ENCODE measurements at regions not wholly inside any gene's neighbourhood (a gene's known extent, or its start where the extent isn't known, plus 50 kb on each side); places are given as distances from the start of the nearest gene placed in this dataset.
"Not testable (repeated sequence)": the region's sequence is repeated elsewhere in the genome, so short reads cannot be mapped to it uniquely, and the experiment has no call there.

- H3K27ac Mint-ChIP-seq, result no peak overlapping the region
- peaks cover 4% of the 10 kb centered on the region for H3K9me3 Mint-ChIP-seq
- CTCF ChIA-PET, result no interaction called here
- no peaks in the 10 kb centered on the region for H3K27me3 Mint-ChIP-seq (ENCODE audit: low read depth)
- no peaks in the 10 kb centered on the region for H3K36me3 Mint-ChIP-seq (ENCODE audit: low read depth)
- no peaks in the 10 kb centered on the region for H3K4me1 Mint-ChIP-seq (ENCODE audit: low read depth)
- intact Hi-C loops (cut with micrococcal nuclease), result no loop called here
- no peak for DNase-seq
- no peak overlapping the region for H3K4me3 Mint-ChIP-seq
Measured at GRCh38 chr16:61007694-61008093, 1028.5 kb downstream of the CDH8 start.

DNA sequence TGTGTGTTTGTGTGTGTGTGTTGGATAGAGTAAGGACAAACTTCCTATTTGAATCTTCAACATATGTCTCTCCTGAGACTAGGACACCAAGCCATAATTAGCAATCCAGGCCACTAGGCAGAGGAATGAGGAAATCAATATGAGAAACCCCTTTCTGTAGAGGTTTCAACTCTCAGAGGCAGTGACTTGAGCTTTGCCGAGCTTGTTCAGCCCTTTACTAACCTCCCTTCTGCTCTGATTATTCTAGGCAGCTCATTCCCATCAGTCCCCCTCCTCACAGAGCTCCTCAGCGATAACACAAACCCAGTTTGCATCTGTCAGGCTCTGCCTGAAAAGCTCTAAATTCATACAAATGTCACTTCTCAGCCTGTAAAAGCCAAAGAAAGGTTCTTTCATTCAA lies 1030.3 kb downstream of the CDH8 start:
- CTCF ChIA-PET, result interaction anchor here (0.7 kb wide), 1 partner anchor 26 kb away, joined by 3 read pairs; no protein-coding TSS in a partner anchor
- Mint-ChIP-seq H3K27me3 (ENCODE audit: low read depth) (no peaks in the 10 kb centered on the region), H3K36me3 (ENCODE audit: low read depth) (no peaks in the 10 kb centered on the region), H3K27ac (no peak overlapping the region), H3K9me3 (peaks cover 1% of the 10 kb centered on the region), H3K4me3 (no peak overlapping the region), H3K4me1 (ENCODE audit: low read depth) (no peaks in the 10 kb centered on the region)
- DNase-seq, result no peak
- intact Hi-C loops (cut with micrococcal nuclease), result no loop called here

DNA sequence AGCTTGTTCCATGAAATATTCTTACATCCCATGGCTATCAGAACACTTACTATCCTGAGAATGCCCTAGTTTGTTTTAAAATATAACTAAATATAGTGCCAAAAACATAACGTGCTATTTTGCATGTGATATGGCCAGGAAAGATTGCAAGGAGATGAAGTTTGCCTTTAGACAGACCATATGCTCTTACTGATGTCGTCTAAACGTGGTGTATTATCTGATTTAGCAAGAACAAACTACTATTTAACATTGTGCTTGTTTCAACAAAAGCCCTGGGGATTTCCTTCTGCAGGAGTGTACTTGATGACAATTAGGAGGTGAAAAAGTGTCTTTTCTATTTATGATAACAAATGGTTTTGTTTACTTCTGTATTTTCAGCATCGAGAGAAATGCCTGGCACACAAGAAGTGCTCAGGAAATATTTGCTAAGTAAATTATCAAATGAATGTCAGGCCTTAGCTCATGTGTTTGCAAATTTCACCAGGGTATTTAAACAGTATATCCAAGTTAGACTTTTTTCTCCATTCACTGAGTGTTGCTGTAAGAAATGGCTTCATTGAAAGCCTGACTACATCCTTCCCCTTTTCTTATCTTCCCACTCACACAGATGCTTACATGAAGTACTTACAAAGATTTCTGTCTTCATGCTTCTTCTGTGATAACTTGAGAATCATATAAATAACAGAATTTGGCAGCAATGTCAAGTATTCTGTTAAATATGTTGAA lies 1033.6 kb downstream of the CDH8 start:
- no peaks in the 10 kb centered on the region for H3K4me1 Mint-ChIP-seq (ENCODE audit: low read depth)
- no peaks in the 10 kb centered on the region for H3K27me3 Mint-ChIP-seq (ENCODE audit: low read depth)
- no peaks in the 10 kb centered on the region for H3K36me3 Mint-ChIP-seq (ENCODE audit: low read depth)
- H3K4me3 Mint-ChIP-seq, result no peak overlapping the region
- DNase-seq, result no peak
- intact Hi-C loops (cut with micrococcal nuclease), result no loop called here
- no peak overlapping the region for H3K27ac Mint-ChIP-seq
- H3K9me3 Mint-ChIP-seq, result peaks cover 1% of the 10 kb centered on the region
- CTCF ChIA-PET, result no interaction called here

DNA sequence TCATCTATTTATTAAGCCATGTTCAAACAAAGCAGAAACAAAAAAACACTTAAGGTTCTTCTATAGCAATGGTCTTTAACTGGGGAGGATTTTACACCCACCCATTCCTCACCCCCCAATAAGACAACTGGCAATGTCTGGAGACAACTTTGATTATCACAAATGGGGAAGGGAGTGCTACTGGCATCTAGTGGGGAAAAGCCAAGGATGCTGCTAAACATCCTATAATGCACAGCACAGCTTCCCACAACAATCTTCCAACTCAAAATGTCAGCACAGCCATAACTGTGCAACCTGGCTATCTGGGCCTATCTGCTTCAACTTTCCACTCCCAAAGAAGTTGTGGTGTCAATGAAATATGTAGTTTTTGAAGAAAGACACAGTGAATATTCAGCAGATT lies 1044.4 kb downstream of the CDH8 start:
- intact Hi-C loops (cut with micrococcal nuclease), result no loop called here
- H3K27ac Mint-ChIP-seq, result no peak overlapping the region
- peaks cover 6% of the 10 kb centered on the region for H3K9me3 Mint-ChIP-seq
- H3K4me1 Mint-ChIP-seq (ENCODE audit: low read depth), result no peaks in the 10 kb centered on the region
- no peaks in the 10 kb centered on the region for H3K36me3 Mint-ChIP-seq (ENCODE audit: low read depth)
- no peak for DNase-seq
- no peak overlapping the region for H3K4me3 Mint-ChIP-seq
- CTCF ChIA-PET, result no interaction called here
- no peaks in the 10 kb centered on the region for H3K27me3 Mint-ChIP-seq (ENCODE audit: low read depth)

GRCh38 chr16:60989592-60989991 lies 1046.6 kb downstream of the CDH8 start:
- DNase-seq, result no peak
- no peaks in the 10 kb centered on the region for H3K36me3 Mint-ChIP-seq (ENCODE audit: low read depth)
- CTCF ChIA-PET, result no interaction called here
- intact Hi-C loops (cut with micrococcal nuclease), result no loop called here
- H3K9me3 Mint-ChIP-seq, result peaks cover 8% of the 10 kb centered on the region
- no peak overlapping the region for H3K4me3 Mint-ChIP-seq
- H3K4me1 Mint-ChIP-seq (ENCODE audit: low read depth), result no peaks in the 10 kb centered on the region
- no peaks in the 10 kb centered on the region for H3K27me3 Mint-ChIP-seq (ENCODE audit: low read depth)
- H3K27ac Mint-ChIP-seq, result no peak overlapping the region

DNA sequence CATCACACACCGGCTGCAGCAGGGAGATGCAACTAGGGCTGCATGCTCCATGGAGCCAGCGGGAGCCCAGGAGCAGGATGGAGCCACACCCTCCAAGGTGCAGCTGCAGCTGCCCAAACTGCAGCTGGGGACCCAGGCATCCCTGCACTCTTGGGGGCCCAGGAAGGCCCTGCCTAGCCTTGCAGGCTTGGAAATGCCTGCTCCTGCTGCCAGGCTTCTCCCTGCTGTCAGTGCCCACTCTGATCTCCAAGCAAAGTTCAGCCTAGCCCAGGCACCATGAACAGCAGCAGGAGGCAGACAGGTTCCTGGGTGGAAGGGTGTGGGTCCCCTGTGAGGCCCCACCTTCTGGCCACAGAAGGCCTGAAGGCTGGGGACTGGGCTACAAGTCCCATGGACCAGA lies 1057.1 kb downstream of the CDH8 start:
- CTCF ChIA-PET, result no interaction called here
- Mint-ChIP-seq H3K27me3 (ENCODE audit: low read depth) (no peaks in the 10 kb centered on the region), H3K4me3 (no peak overlapping the region), H3K4me1 (ENCODE audit: low read depth) (no peaks in the 10 kb centered on the region), H3K36me3 (ENCODE audit: low read depth) (no peaks in the 10 kb centered on the region), H3K27ac (no peak overlapping the region), H3K9me3 (peaks cover 7% of the 10 kb centered on the region)
- intact Hi-C loops (cut with micrococcal nuclease), result no loop called here
- no peak for DNase-seq

- no peak overlapping the region for H3K4me3 Mint-ChIP-seq
- H3K27ac Mint-ChIP-seq, result no peak overlapping the region
- H3K9me3 Mint-ChIP-seq, result peaks cover 10% of the 10 kb centered on the region
- H3K36me3 Mint-ChIP-seq (ENCODE audit: low read depth), result no peaks in the 10 kb centered on the region
- intact Hi-C loops (cut with micrococcal nuclease), result no loop called here
- CTCF ChIA-PET, result no interaction called here
- no peaks in the 10 kb centered on the region for H3K27me3 Mint-ChIP-seq (ENCODE audit: low read depth)
- no peak for DNase-seq
- no peaks in the 10 kb centered on the region for H3K4me1 Mint-ChIP-seq (ENCODE audit: low read depth)
Measured at GRCh38 chr16:60949800-60950199, 1086.4 kb downstream of the CDH8 start.

GRCh38 chr16:60945225-60945624 lies 1091.0 kb downstream of the CDH8 start:
- no peak overlapping the region for H3K27ac Mint-ChIP-seq
- H3K4me1 Mint-ChIP-seq (ENCODE audit: low read depth), result no peaks in the 10 kb centered on the region
- H3K27me3 Mint-ChIP-seq (ENCODE audit: low read depth), result no peaks in the 10 kb centered on the region
- no peaks in the 10 kb centered on the region for H3K36me3 Mint-ChIP-seq (ENCODE audit: low read depth)
- DNase-seq, result no peak
- CTCF ChIA-PET, result interaction anchor here (0.7 kb wide), 1 partner anchor 27 kb away, joined by 3 read pairs; no protein-coding TSS in a partner anchor
- H3K4me3 Mint-ChIP-seq, result no peak overlapping the region
- peaks cover 5% of the 10 kb centered on the region for H3K9me3 Mint-ChIP-seq
- intact Hi-C loops (cut with micrococcal nuclease), result no loop called here

- intact Hi-C loops (cut with micrococcal nuclease); CTCF ChIA-PET; H3K4me1 Mint-ChIP-seq (ENCODE audit: low read depth); H3K27me3 Mint-ChIP-seq (ENCODE audit: low read depth); H3K4me3 Mint-ChIP-seq; H3K36me3 Mint-ChIP-seq (ENCODE audit: low read depth); H3K27ac Mint-ChIP-seq; DNase-seq: not testable (repeated sequence)
- peaks cover 23% of the 10 kb centered on the region for H3K9me3 Mint-ChIP-seq
Measured at GRCh38 chr16:60936189-60936588, 1100.0 kb downstream of the CDH8 start.

GRCh38 chr16:60932600-60932999 lies 1103.6 kb downstream of the CDH8 start:
- Mint-ChIP-seq H3K4me1 (ENCODE audit: low read depth) (no peaks in the 10 kb centered on the region), H3K9me3 (peaks cover 14% of the 10 kb centered on the region), H3K27ac (no peak overlapping the region), H3K4me3 (no peak overlapping the region), H3K36me3 (ENCODE audit: low read depth) (no peaks in the 10 kb centered on the region), H3K27me3 (ENCODE audit: low read depth) (no peaks in the 10 kb centered on the region)
- intact Hi-C loops (cut with micrococcal nuclease), result no loop called here
- DNase-seq, result no peak
- CTCF ChIA-PET, result no interaction called here

DNA sequence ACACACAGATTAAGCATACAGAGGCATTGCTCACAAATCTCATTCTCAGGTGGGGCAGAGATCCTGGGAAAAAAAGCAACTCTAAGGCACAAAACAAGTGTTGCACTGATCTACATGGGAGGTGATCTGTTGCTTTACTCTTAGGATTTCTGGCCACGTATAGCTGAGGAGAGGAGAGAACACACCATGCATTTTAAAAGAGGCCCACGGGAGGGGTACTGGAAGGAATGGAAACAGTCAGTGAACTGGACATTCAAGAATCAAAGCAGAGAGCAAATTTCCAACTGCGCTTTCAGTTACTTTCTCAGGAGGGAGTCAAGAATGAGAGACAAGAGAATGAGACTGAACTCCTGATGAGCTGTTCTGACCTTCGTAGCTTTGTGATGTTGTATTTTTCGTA lies 1105.9 kb downstream of the CDH8 start:
- H3K4me3 Mint-ChIP-seq, result no peak overlapping the region
- H3K4me1 Mint-ChIP-seq (ENCODE audit: low read depth), result no peaks in the 10 kb centered on the region
- no peak for DNase-seq
- intact Hi-C loops (cut with micrococcal nuclease), result no loop called here
- H3K27ac Mint-ChIP-seq, result no peak overlapping the region
- peaks cover 8% of the 10 kb centered on the region for H3K9me3 Mint-ChIP-seq
- CTCF ChIA-PET, result no interaction called here
- H3K36me3 Mint-ChIP-seq (ENCODE audit: low read depth), result no peaks in the 10 kb centered on the region
- H3K27me3 Mint-ChIP-seq (ENCODE audit: low read depth), result no peaks in the 10 kb centered on the region

DNA sequence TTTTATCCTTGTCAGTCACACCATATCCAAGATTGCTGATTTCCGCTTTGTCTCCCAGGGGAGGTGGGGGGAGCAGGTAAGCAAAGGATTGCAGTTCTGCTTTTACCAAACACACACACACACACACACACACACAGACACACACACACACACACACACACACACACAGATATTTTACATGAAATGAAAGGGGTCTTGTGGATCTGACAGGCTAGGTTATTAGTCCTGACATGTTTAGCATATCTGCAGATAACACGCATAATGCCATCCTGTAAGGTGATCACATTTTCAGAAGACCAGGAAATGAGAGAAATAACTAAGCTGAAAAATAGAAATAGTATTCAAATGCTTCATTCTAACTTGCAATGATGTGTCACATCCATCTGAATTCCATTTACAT lies 1113.3 kb downstream of the CDH8 start:
- DNase-seq, result no peak
- Mint-ChIP-seq H3K27me3 (ENCODE audit: low read depth) (no peaks in the 10 kb centered on the region), H3K36me3 (ENCODE audit: low read depth) (no peaks in the 10 kb centered on the region), H3K9me3 (peaks cover 6% of the 10 kb centered on the region), H3K4me1 (ENCODE audit: low read depth) (no peaks in the 10 kb centered on the region), H3K27ac (no peak overlapping the region), H3K4me3 (no peak overlapping the region)
- intact Hi-C loops (cut with micrococcal nuclease), result no loop called here
- CTCF ChIA-PET, result no interaction called here

DNA sequence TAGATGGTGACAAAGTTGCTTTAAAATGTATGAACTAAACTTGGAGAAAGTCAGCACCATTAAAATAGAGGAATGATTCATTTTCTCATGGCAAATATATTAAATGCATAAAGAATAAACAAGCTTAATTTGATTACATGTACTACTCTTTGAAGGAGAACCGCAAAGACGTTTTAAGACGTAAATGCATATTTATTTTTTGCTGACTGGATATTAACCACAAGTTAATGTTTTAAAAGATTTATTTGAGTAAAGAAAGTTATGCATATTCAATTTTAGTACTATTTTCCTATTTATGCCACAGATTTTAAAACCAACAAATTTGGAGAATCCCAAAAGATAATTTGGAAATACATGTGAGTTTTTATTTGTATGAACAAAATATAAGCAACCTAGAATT lies 1121.9 kb downstream of the CDH8 start:
- H3K4me3 Mint-ChIP-seq, result no peak overlapping the region
- DNase-seq, result no peak
- no peaks in the 10 kb centered on the region for H3K4me1 Mint-ChIP-seq (ENCODE audit: low read depth)
- intact Hi-C loops (cut with micrococcal nuclease), result no loop called here
- H3K36me3 Mint-ChIP-seq (ENCODE audit: low read depth), result no peaks in the 10 kb centered on the region
- H3K27me3 Mint-ChIP-seq (ENCODE audit: low read depth), result no peaks in the 10 kb centered on the region
- H3K9me3 Mint-ChIP-seq, result peaks cover 7% of the 10 kb centered on the region
- no peak overlapping the region for H3K27ac Mint-ChIP-seq
- CTCF ChIA-PET, result no interaction called here
